Fibroblast of lung (primary cell): ENCODE measurements at regions not wholly inside any gene's neighbourhood (a gene's known extent, or its start where the extent isn't known, plus 50 kb on each side); places are given as distances from the start of the nearest gene placed in this dataset.

Experiments
- DNase-seq, 2 donors: peaks; one replicate each; pipeline versions ENCODE4 v3.0.0 to v3.0.0-alpha.2; 2010; ENCODE audit warnings: low read depth in 2 of 2
- H2AFZ ChIP-seq: 2 replicates; pipeline ENCODE4 v1.5.1; 2012; ENCODE audit warnings: low read length, control low read depth, inconsistent platforms
- H3K27ac ChIP-seq: 2 replicates; pipeline ENCODE4 v1.5.1; 2011; ENCODE audit warnings: low read length, control low read depth; ENCODE audit not compliant: insufficient read depth
- H3K27me3 ChIP-seq: 2 replicates; pipeline ENCODE4 v1.5.1; 2011; ENCODE audit warnings: mild to moderate bottlenecking, low read length; ENCODE audit not compliant: control insufficient read depth, insufficient read depth
- H3K36me3 ChIP-seq: 2 replicates; pipeline ENCODE4 v1.5.1; 2011; ENCODE audit warnings: low read length; ENCODE audit not compliant: control insufficient read depth, insufficient read depth
- H3K4me1 ChIP-seq: 2 replicates; pipeline ENCODE4 v1.5.1; 2011; ENCODE audit warnings: low read length; ENCODE audit not compliant: control insufficient read depth, insufficient read depth; ENCODE audit errors: extremely low read depth
- H3K4me2 ChIP-seq: 2 replicates; pipeline ENCODE4 v1.5.1; 2011; ENCODE audit warnings: low read length, control low read depth; ENCODE audit not compliant: insufficient read depth; ENCODE audit errors: extremely low read depth
- H3K4me3 ChIP-seq, 4 experiments: fragments of 200-600 bp in 1 of 4; sonication (generic) in 1 of 4; replicated peaks in 1 of 4; 2 replicates each; pipeline ENCODE4 v1.5.1; 2011 to 2016; ENCODE audit warnings: low read length in 4 of 4, low read depth in 3 of 4, mild to moderate bottlenecking in 3 of 4, control low read depth in 2 of 4, inconsistent platforms in 1 of 4, mixed read lengths in 1 of 4; ENCODE audit not compliant: insufficient read depth in 1 of 4; ENCODE audit errors: control extremely low read depth in 1 of 4
- H3K79me2 ChIP-seq: 2 replicates; pipeline ENCODE4 v1.5.1; 2012; ENCODE audit warnings: mild to moderate bottlenecking, low read length, inconsistent platforms; ENCODE audit not compliant: control insufficient read depth, insufficient read depth
- H3K9ac ChIP-seq: 2 replicates; pipeline ENCODE4 v1.5.1; 2011; ENCODE audit warnings: mild to moderate bottlenecking, low read length, control low read depth; ENCODE audit not compliant: insufficient read depth
- H3K9me3 ChIP-seq: 2 replicates; pipeline ENCODE4 v1.5.1; 2012; ENCODE audit warnings: low read depth, low read length; ENCODE audit not compliant: control insufficient read depth, insufficient read depth
- H4K20me1 ChIP-seq: 2 replicates; pipeline ENCODE4 v1.5.1; 2011; ENCODE audit warnings: low read length; ENCODE audit not compliant: control insufficient read depth, insufficient read depth; ENCODE audit errors: extremely low read depth
- CTCF ChIP-seq, 2 donors: IDR thresholded peaks in 1 of 2; conservative IDR thresholded peaks in 1 of 2; 1 replicate in 1 of 2; 2 replicates in 1 of 2; pipeline ENCODE4 v1.5.1; 2011 to 2012; ENCODE audit warnings: low read length in 2 of 2, control low read depth in 1 of 2, inconsistent platforms in 1 of 2, low read depth in 1 of 2, mild to moderate bottlenecking in 1 of 2
- EZH2 ChIP-seq: IDR thresholded peaks from 2 replicates; pipeline ENCODE4 v1.5.1; 2012; ENCODE audit warnings: low read length, control low read depth, mild to moderate bottlenecking; ENCODE audit errors: missing control alignments

- Histone ChIP-seq H3K4me2 (no peak overlapping the region), H3K4me1 (no peaks in the 10 kb centered on the region), H3K27me3 (no peaks in the 10 kb centered on the region), H3K9me3 (no peaks in the 10 kb centered on the region), H2AFZ (no peak overlapping the region), H3K79me2 (no peaks in the 10 kb centered on the region), H3K27ac (no peak overlapping the region), H3K36me3 (no peaks in the 10 kb centered on the region), H3K9ac (no peak overlapping the region), H3K4me3 (no peak overlapping the region), H4K20me1 (no peaks in the 10 kb centered on the region)
- no peak for TF ChIP-seq CTCF (conservative IDR thresholded peaks at IDR 0.05 in 1 of 2, IDR thresholded peaks at IDR 0.05 in 1 of 2; ENCODE audit: low read depth in 1 of 2, low read length in 2 of 2)
- TF ChIP-seq EZH2 = no peak
- no peak for DNase-seq
These were observed 461.3 kb downstream of the TMEM232 start for GRCh38 chr5:110265162-110265561.

DNA sequence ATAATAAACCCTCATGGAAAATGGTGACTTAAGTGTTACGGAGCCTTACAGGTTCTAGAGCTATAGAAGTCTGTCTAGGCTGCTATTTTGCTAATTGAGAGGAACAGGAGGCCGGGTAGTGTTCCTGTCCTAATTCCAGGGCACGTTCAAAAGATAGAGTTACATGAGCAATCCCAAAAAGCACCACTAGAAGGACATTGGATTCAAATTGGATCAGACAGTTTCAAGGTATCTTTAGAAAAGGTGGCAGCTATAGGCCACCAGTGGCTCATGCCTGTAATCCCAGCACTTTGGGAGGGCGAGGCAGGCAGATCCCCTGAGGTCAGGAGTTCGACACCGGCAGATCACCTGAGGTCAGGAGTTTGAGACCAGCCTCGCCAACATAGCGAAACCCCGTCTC lies 458.8 kb downstream of the TMEM232 start:
- no peaks in the 10 kb centered on the region for H3K4me1 ChIP-seq
- H2AFZ ChIP-seq = no peak overlapping the region
- no peak for TF ChIP-seq EZH2
- TF ChIP-seq CTCF (conservative IDR thresholded peaks at IDR 0.05 in 1 of 2, IDR thresholded peaks at IDR 0.05 in 1 of 2; ENCODE audit: low read depth in 1 of 2, low read length in 2 of 2) = no peak
- H3K36me3 ChIP-seq = no peaks in the 10 kb centered on the region
- no peak overlapping the region for H3K4me2 ChIP-seq
- H3K27me3 ChIP-seq = no peaks in the 10 kb centered on the region
- no peak for DNase-seq
- H3K79me2 ChIP-seq = no peaks in the 10 kb centered on the region
- H3K27ac ChIP-seq = no peak overlapping the region
- H3K4me3 ChIP-seq = no peak overlapping the region
- no peaks in the 10 kb centered on the region for H4K20me1 ChIP-seq
- no peak overlapping the region for H3K9ac ChIP-seq
- no peaks in the 10 kb centered on the region for H3K9me3 ChIP-seq

DNA sequence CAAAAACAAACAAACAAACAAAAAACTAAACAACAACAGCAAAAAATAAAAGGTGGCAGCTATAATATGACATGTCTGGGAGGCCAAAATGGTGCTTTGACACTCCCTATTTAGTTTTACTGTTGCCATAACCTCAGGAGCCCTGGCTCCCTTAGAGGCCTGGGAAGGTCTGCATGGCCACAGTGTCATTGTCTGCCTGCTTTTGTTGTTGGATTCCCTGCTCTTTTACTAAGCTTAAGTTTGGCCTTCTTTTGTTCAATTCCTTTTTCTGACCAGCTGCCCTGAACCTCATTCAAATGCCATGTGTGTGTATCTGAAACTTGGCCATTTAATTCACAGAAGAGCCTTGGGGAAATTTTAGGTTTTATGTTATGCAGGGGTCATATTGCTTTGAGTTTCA lies 458.2 kb downstream of the TMEM232 start:
- H3K79me2 ChIP-seq = no peaks in the 10 kb centered on the region
- H2AFZ ChIP-seq = no peak overlapping the region
- DNase-seq = no peak
- H3K9ac ChIP-seq = no peak overlapping the region
- H3K27me3 ChIP-seq = no peaks in the 10 kb centered on the region
- no peaks in the 10 kb centered on the region for H3K36me3 ChIP-seq
- TF ChIP-seq EZH2 = no peak
- no peaks in the 10 kb centered on the region for H3K4me1 ChIP-seq
- H4K20me1 ChIP-seq = no peaks in the 10 kb centered on the region
- H3K27ac ChIP-seq = no peak overlapping the region
- H3K4me2 ChIP-seq = no peak overlapping the region
- H3K4me3 ChIP-seq = no peak overlapping the region
- no peaks in the 10 kb centered on the region for H3K9me3 ChIP-seq

- Histone ChIP-seq H3K9me3 (no peaks in the 10 kb centered on the region), H3K79me2 (no peaks in the 10 kb centered on the region), H3K4me2 (no peak overlapping the region), H3K4me1 (no peaks in the 10 kb centered on the region), H3K36me3 (no peaks in the 10 kb centered on the region), H4K20me1 (no peaks in the 10 kb centered on the region), H3K9ac (no peak overlapping the region), H3K27me3 (no peaks in the 10 kb centered on the region), H2AFZ (no peak overlapping the region), H3K27ac (no peak overlapping the region), H3K4me3 (no peak overlapping the region)
- no peak for DNase-seq
- TF ChIP-seq CTCF (conservative IDR thresholded peaks at IDR 0.05 in 1 of 2, IDR thresholded peaks at IDR 0.05 in 1 of 2; ENCODE audit: low read depth in 1 of 2, low read length in 2 of 2) (no peak), EZH2 (no peak)
These were observed 457.5 kb downstream of the TMEM232 start for GRCh38 chr5:110268985-110269384.
